ENCODE measurements at regions not wholly inside any gene's neighbourhood (a gene's known extent, or its start where the extent isn't known, plus 50 kb on each side); places are given as distances from the start of the nearest gene placed in this dataset.

DNA sequence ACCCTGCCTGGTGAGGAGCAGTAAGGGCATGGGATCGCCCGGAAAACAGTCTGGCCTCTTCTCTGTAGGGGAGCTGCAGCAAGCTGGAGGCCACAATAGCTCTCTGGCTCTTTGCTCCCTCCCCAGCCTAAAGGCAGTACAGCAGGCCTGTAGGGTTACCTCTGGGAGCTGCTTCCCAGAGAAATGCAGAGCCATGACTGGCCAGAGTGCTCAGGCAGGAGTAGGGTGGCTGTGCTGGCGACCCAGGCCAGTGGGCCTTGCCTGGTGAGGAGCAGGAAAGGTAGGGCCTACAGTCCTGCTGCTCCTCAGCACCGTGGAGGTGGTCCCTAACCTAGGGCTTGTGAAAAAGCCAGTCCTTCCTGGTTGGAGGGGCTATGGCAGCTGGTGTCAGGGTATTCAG, 129.9 kb upstream of the CHD6 start:
- Histone ChIP-seq H2AK5ac (ENCODE audit: low read depth, low read length) (no peak overlapping the region), H4K20me1 (replicated peaks in 1 of 2; ENCODE audit: control insufficient read depth in 1 of 2, insufficient read depth in 2 of 2, low read length in 2 of 2) (no peaks in the 10 kb centered on the region), H3K4ac (replicated peaks; ENCODE audit: insufficient read length, low read depth, low read length) (peak overlapping the region; percentile 54), H3K18ac (ENCODE audit: extremely low read depth, low read length) (no peak overlapping the region), H3K4me1 (replicated peaks in 1 of 4; ENCODE audit: control insufficient read depth in 3 of 4, insufficient read depth in 4 of 4, low read length in 3 of 4) (peaks cover 0 to 4% (median 0%) of the 10 kb centered on the region in 4 experiments; a peak in 2 of 7 replicates), H3K27me3 (replicated peaks in 1 of 4; ENCODE audit: control insufficient read depth in 3 of 4, extremely low read depth in 1 of 4, insufficient read depth in 3 of 4, low read length in 3 of 4) (no peaks in the 10 kb centered on the region), H3K79me1 (ENCODE audit: low read depth, low read length) (no peaks in the 10 kb centered on the region), H4K91ac (replicated peaks; ENCODE audit: insufficient read length, low read length) (no peak overlapping the region), H2AFZ (ENCODE audit: low read length) (peak overlapping the region; percentile 5; the same call in 1 of the 2 replicates), H2BK12ac (ENCODE audit: low read depth, low read length) (0 out of 2 replicates have a peak overlapping the region, but pooled peaks have one; percentile 39), H2BK20ac (ENCODE audit: low read length) (no peak overlapping the region), H4K8ac (ENCODE audit: extremely low read depth, insufficient read depth, low read length) (no peak overlapping the region; the same call in 1 of the 2 replicates), H3K23me2 (ENCODE audit: low read depth, low read length) (no peaks in the 10 kb centered on the region), H3K36me3 (ENCODE audit: control insufficient read depth in 2 of 4, insufficient read depth in 4 of 4, low read length in 3 of 4) (no peaks in the 10 kb centered on the region), H3K56ac (replicated peaks; ENCODE audit: insufficient read length, low read depth, low read length) (no peak overlapping the region), H2BK15ac (ENCODE audit: low read length) (no peak overlapping the region), H3K9ac (replicated peaks in 1 of 4; ENCODE audit: extremely low read depth in 1 of 4, low read depth in 3 of 4, low read length in 3 of 4) (no peak overlapping the region; a peak in 1 of 7 replicates), H3K79me2 (ENCODE audit: control insufficient read depth in 1 of 2, insufficient read depth in 2 of 2, low read length in 2 of 2) (no peaks in the 10 kb centered on the region), H3K23ac (ENCODE audit: insufficient read length) (no peak overlapping the region), H3K27ac (ENCODE audit: low read depth, low read length) (no peak overlapping the region), H3K9me3 (ENCODE audit: insufficient read depth in 2 of 2, low read depth in 1 of 2, low read length in 1 of 2) (no peaks in the 10 kb centered on the region), H2BK5ac (ENCODE audit: low read depth, low read length) (no peak overlapping the region), H3K14ac (ENCODE audit: insufficient read length) (no peak overlapping the region), H3K4me3 (ENCODE audit: extremely low read depth in 1 of 4, insufficient read depth in 2 of 4, low read depth in 3 of 4, low read length in 4 of 4) (no peak overlapping the region), H2BK120ac (replicated peaks; ENCODE audit: low read depth, low read length) (no peak overlapping the region), H4K5ac (ENCODE audit: insufficient read length, low read depth, low read length) (no peak overlapping the region), H3K4me2 (ENCODE audit: insufficient read depth in 1 of 2, low read depth in 2 of 2, low read length in 2 of 2) (no peak overlapping the region)
- POLR2A ChIA-PET (ENCODE audit: partially characterized antibody), result interaction anchor here (1.4 kb wide), 1 partner anchor 8 kb away, joined by 3 read pairs; no protein-coding TSS in a partner anchor
- FAIRE-seq (no peak), DNase-seq (ENCODE audit: low read depth in 1 of 2, low spot score in 2 of 2) (no peak)
- WGBS, 2 experiments (ENCODE audit: extremely low coverage in 1 of 2, insufficient coverage in 1 of 2, insufficient read length in 1 of 2, insufficient replicate concordance in 2 of 2, low coverage in 1 of 2, low lambda C conversion rate in 2 of 2, missing lambda C conversion rate in 1 of 2), result 85% methylated on average over 4 of the region's 4 CpGs; no CpG with 5 or more reads in 1 of the 2 experiments
- CTCF ChIA-PET (ENCODE audit: partially characterized antibody), result interaction anchor here (0.6 to 5.2 kb wide), 15 partner anchors 10 to 368 kb away, joined by 3 to 48 read pairs (median 4); no protein-coding TSS in a partner anchor
- TF ChIP-seq, protein P1, sequence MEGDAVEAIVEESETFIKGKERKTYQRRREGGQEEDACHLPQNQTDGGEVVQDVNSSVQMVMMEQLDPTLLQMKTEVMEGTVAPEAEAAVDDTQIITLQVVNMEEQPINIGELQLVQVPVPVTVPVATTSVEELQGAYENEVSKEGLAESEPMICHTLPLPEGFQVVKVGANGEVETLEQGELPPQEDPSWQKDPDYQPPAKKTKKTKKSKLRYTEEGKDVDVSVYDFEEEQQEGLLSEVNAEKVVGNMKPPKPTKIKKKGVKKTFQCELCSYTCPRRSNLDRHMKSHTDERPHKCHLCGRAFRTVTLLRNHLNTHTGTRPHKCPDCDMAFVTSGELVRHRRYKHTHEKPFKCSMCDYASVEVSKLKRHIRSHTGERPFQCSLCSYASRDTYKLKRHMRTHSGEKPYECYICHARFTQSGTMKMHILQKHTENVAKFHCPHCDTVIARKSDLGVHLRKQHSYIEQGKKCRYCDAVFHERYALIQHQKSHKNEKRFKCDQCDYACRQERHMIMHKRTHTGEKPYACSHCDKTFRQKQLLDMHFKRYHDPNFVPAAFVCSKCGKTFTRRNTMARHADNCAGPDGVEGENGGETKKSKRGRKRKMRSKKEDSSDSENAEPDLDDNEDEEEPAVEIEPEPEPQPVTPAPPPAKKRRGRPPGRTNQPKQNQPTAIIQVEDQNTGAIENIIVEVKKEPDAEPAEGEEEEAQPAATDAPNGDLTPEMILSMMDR (IDR thresholded peaks at IDR 0.05; ENCODE audit: control extremely low read depth in 1 of 3, insufficient read depth in 1 of 3, low read depth in 1 of 3, low read length in 3 of 3), result peak in 2 of 3 experiments; percentile 12 to 16; a peak in 1 of 4 replicates
- TF ChIP-seq NANOG (IDR thresholded peaks at IDR 0.05; ENCODE audit: insufficient read depth, low read depth, low read length, poor library complexity, severe bottlenecking), result no peak
- peak in 1 of 2 experiments; percentile 27; a peak in 1 of 4 replicates for TF ChIP-seq RAD21 (IDR thresholded peaks at IDR 0.05 in 1 of 2, conservative IDR thresholded peaks at IDR 0.05 in 1 of 2; ENCODE audit: low read depth in 2 of 2, low read length in 2 of 2)

All from H1 (cell line).